K562 (cell line): ENCODE measurements at regions not wholly inside any gene's neighbourhood (a gene's known extent, or its start where the extent isn't known, plus 50 kb on each side); places are given as distances from the start of the nearest gene placed in this dataset.

Experiments used
- ARHGAP35 ChIP-seq: fragments of 450-650 bp; IDR thresholded peaks from 2 replicates; pipeline ENCODE4 v1.6.1; 2018; ENCODE audit not compliant: partially characterized antibody
- ARID1B ChIP-seq: fragments of 450-650 bp; IDR thresholded peaks from 2 replicates; pipeline ENCODE4 v1.6.1; 2016; ENCODE audit warnings: antibody characterized with exemption, mild to moderate bottlenecking, inconsistent platforms
- BHLHE40 ChIP-seq: IDR thresholded peaks from 2 replicates; pipeline ENCODE4 v1.6.1; 2011; ENCODE audit warnings: low read length, improper control_type of control experiment
- CBFB ChIP-seq: sonication (generic); formaldehyde crosslinking; IDR thresholded peaks from 2 replicates; pipeline ENCODE4 v1.4.0; 2020; ENCODE audit warnings: mild to moderate bottlenecking, missing genetic modification reagents
- CCNT2 ChIP-seq: IDR thresholded peaks from 2 replicates; pipeline ENCODE4 v1.6.1; 2011; ENCODE audit warnings: borderline replicate concordance, low read depth, mild to moderate bottlenecking, moderate library complexity, mixed read lengths, low read length; ENCODE audit not compliant: insufficient read length; ENCODE audit errors: extremely low read depth
- CHCHD3 ChIP-seq: fragments of 250-450 bp; sonication (Bioruptor Pico); IDR thresholded peaks from 2 replicates; pipeline ENCODE4 v2.1.2; 2022; ENCODE audit warnings: mild to moderate bottlenecking
- DNMT1 ChIP-seq: fragments of 450-650 bp; IDR thresholded peaks from 2 replicates; pipeline ENCODE4 v1.6.1; 2016; ENCODE audit warnings: antibody characterized with exemption, mild to moderate bottlenecking
- FIP1L1 ChIP-seq: fragments of 200-400 bp; formaldehyde crosslinking; IDR thresholded peaks from 2 replicates; pipeline ENCODE4 v1.6.1; 2018; ENCODE audit warnings: mild to moderate bottlenecking, low read depth, low read length; ENCODE audit not compliant: poor library complexity, severe bottlenecking
- GATAD2A ChIP-seq: fragments of 450-650 bp; IDR thresholded peaks from 2 replicates; pipeline ENCODE4 v1.6.1; 2017
- LCOR ChIP-seq: sonication (generic); formaldehyde crosslinking; IDR thresholded peaks from 2 replicates; pipeline ENCODE4 v1.8.0; 2022; ENCODE audit warnings: mild to moderate bottlenecking, missing genetic modification reagents
- NCOR1 ChIP-seq: fragments of 450-650 bp; IDR thresholded peaks from 2 replicates; pipeline ENCODE4 v1.6.1; 2016; ENCODE audit warnings: mild to moderate bottlenecking, moderate library complexity
- NFIC ChIP-seq: fragments of 450-650 bp; IDR thresholded peaks from 2 replicates; pipeline ENCODE4 v1.6.1; 2017; ENCODE audit warnings: mild to moderate bottlenecking, inconsistent platforms
- NR4A1 ChIP-seq, 2 experiments: fragments of 250-450 bp in 1 of 2; fragments of 450-650 bp in 1 of 2; sonication (Bioruptor Pico) in 1 of 2; IDR thresholded peaks; 2 replicates each; pipeline versions ENCODE4 v1.4.0 to v1.6.1; 2016 to 2020; ENCODE audit warnings: mild to moderate bottlenecking in 2 of 2, missing compliant biosample characterization in 1 of 2, missing genetic modification characterization in 1 of 2, moderate library complexity in 1 of 2
- TAF7 ChIP-seq: fragments of 450-650 bp; IDR thresholded peaks from 2 replicates; pipeline ENCODE4 v1.6.1; 2016; ENCODE audit warnings: missing genetic modification characterization, missing compliant biosample characterization
- TARDBP ChIP-seq: fragments of 450-650 bp; IDR thresholded peaks from 2 replicates; pipeline ENCODE4 v1.6.1; 2016
- TRIM25 ChIP-seq: fragments of 450-650 bp; IDR thresholded peaks from 2 replicates; pipeline ENCODE4 v1.7.0; 2016; ENCODE audit warnings: borderline replicate concordance
- ZBTB8A ChIP-seq: fragments of 450-650 bp; IDR thresholded peaks from 2 replicates; pipeline ENCODE4 v1.6.1; 2018; ENCODE audit warnings: mild to moderate bottlenecking, moderate library complexity; ENCODE audit not compliant: partially characterized antibody
- ZNF717 ChIP-seq: fragments of 250-450 bp; sonication (Bioruptor Pico); IDR thresholded peaks from 2 replicates; pipeline ENCODE4 v1.5.0; 2021
- ZSCAN29 ChIP-seq: fragments of 450-650 bp; IDR thresholded peaks from 2 replicates; pipeline ENCODE4 v1.6.1; 2017
- TF ChIP-seq, protein P1 (sequence below): sonication (generic); IDR thresholded peaks from 2 replicates; pipeline ENCODE4 v1.6.1; 2016
- TF ChIP-seq, protein P2 (sequence below): fragments of 450-650 bp; formaldehyde crosslinking; IDR thresholded peaks from 2 replicates; pipeline ENCODE4 v1.4.0; 2020; ENCODE audit warnings: mild to moderate bottlenecking
- TF ChIP-seq, protein P3 (sequence below): fragments of 450-650 bp; IDR thresholded peaks from 2 replicates; pipeline ENCODE4 v1.6.1; 2016
- TF ChIP-seq, protein P4 (sequence below): sonication (generic); formaldehyde crosslinking; IDR thresholded peaks from 2 replicates; pipeline ENCODE4 v1.8.0; 2022; ENCODE audit warnings: mild to moderate bottlenecking, missing genetic modification reagents, borderline replicate concordance
- TF ChIP-seq, protein P5 (sequence below): sonication (generic); formaldehyde crosslinking; IDR thresholded peaks from 2 replicates; pipeline ENCODE4 v1.8.0; 2023; ENCODE audit warnings: mild to moderate bottlenecking, missing genetic modification reagents

GRCh38 chr7:37590824-37591223, 92.7 kb upstream of the GPR141 start (continued):
- TF ChIP-seq, protein P1, sequence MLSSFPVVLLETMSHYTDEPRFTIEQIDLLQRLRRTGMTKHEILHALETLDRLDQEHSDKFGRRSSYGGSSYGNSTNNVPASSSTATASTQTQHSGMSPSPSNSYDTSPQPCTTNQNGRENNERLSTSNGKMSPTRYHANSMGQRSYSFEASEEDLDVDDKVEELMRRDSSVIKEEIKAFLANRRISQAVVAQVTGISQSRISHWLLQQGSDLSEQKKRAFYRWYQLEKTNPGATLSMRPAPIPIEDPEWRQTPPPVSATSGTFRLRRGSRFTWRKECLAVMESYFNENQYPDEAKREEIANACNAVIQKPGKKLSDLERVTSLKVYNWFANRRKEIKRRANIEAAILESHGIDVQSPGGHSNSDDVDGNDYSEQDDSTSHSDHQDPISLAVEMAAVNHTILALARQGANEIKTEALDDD: no peak
- TF ChIP-seq, protein P2, sequence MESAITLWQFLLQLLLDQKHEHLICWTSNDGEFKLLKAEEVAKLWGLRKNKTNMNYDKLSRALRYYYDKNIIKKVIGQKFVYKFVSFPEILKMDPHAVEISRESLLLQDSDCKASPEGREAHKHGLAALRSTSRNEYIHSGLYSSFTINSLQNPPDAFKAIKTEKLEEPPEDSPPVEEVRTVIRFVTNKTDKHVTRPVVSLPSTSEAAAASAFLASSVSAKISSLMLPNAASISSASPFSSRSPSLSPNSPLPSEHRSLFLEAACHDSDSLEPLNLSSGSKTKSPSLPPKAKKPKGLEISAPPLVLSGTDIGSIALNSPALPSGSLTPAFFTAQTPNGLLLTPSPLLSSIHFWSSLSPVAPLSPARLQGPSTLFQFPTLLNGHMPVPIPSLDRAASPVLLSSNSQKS (CRISPR knock-in tag): no peak
- TF ChIP-seq TAF7 (tag): no peak
- peak; percentile 21; the same call in 1 of the 2 replicates for TF ChIP-seq NCOR1
- TF ChIP-seq, protein P3, sequence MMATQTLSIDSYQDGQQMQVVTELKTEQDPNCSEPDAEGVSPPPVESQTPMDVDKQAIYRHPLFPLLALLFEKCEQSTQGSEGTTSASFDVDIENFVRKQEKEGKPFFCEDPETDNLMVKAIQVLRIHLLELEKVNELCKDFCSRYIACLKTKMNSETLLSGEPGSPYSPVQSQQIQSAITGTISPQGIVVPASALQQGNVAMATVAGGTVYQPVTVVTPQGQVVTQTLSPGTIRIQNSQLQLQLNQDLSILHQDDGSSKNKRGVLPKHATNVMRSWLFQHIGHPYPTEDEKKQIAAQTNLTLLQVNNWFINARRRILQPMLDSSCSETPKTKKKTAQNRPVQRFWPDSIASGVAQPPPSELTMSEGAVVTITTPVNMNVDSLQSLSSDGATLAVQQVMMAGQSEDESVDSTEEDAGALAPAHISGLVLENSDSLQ: peak; percentile 37; the same call in 1 of the 2 replicates
- TF ChIP-seq ZBTB8A: no peak
- no peak for TF ChIP-seq NFIC
- TF ChIP-seq TRIM25: no peak
- TF ChIP-seq FIP1L1: no peak
- no peak for TF ChIP-seq LCOR (CRISPR knock-in tag)
- peak; percentile 71 for TF ChIP-seq ARID1B
- no peak for TF ChIP-seq ZSCAN29
- no peak for TF ChIP-seq CBFB (CRISPR knock-in tag)
- TF ChIP-seq BHLHE40: no peak
- TF ChIP-seq CHCHD3: no peak
- TF ChIP-seq DNMT1: no peak
- TF ChIP-seq GATAD2A: no peak
- TF ChIP-seq ARHGAP35: no peak
- TF ChIP-seq CCNT2: no peak
- TF ChIP-seq TARDBP: no peak
- TF ChIP-seq, protein P4, sequence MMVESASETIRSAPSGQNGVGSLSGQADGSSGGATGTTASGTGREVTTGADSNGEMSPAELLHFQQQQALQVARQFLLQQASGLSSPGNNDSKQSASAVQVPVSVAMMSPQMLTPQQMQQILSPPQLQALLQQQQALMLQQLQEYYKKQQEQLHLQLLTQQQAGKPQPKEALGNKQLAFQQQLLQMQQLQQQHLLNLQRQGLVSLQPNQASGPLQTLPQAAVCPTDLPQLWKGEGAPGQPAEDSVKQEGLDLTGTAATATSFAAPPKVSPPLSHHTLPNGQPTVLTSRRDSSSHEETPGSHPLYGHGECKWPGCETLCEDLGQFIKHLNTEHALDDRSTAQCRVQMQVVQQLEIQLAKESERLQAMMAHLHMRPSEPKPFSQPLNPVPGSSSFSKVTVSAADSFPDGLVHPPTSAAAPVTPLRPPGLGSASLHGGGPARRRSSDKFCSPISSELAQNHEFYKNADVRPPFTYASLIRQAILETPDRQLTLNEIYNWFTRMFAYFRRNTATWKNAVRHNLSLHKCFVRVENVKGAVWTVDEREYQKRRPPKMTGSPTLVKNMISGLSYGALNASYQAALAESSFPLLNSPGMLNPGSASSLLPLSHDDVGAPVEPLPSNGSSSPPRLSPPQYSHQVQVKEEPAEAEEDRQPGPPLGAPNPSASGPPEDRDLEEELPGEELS: no peak
- no peak for TF ChIP-seq NR4A1 (CRISPR knock-in tag; IDR thresholded peaks at IDR 0.05)
- TF ChIP-seq NR4A1 (tag; IDR thresholded peaks at IDR 0.05): no peak
- TF ChIP-seq, protein P5, sequence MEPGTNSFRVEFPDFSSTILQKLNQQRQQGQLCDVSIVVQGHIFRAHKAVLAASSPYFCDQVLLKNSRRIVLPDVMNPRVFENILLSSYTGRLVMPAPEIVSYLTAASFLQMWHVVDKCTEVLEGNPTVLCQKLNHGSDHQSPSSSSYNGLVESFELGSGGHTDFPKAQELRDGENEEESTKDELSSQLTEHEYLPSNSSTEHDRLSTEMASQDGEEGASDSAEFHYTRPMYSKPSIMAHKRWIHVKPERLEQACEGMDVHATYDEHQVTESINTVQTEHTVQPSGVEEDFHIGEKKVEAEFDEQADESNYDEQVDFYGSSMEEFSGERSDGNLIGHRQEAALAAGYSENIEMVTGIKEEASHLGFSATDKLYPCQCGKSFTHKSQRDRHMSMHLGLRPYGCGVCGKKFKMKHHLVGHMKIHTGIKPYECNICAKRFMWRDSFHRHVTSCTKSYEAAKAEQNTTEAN (CRISPR knock-in tag): no peak
- TF ChIP-seq ZNF717 (CRISPR knock-in tag): no peak
